ENCODE measurements at regions not wholly inside any gene's neighbourhood (a gene's known extent, or its start where the extent isn't known, plus 50 kb on each side); places are given as distances from the start of the nearest gene placed in this dataset.

DNA sequence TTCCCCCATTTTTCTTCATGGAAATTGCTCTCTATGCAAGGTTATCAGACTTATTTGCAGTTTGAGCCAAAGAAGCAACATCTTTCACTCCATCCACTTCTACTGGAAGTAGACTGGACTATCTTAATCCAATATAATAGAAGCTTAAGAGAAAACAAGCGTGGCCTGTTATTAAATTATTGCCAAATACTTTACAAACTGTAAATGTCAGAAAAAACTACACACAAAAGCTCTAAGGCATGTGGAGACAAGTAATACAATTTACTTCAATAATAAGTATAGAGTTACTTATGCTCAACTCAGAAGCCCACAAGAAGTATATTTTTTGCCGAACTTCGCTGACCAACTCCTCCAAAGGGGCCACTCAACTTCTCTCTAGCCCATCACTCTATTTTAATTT is 120.3 kb downstream of the BDH1 start:
- TF ChIP-seq, protein P1, sequence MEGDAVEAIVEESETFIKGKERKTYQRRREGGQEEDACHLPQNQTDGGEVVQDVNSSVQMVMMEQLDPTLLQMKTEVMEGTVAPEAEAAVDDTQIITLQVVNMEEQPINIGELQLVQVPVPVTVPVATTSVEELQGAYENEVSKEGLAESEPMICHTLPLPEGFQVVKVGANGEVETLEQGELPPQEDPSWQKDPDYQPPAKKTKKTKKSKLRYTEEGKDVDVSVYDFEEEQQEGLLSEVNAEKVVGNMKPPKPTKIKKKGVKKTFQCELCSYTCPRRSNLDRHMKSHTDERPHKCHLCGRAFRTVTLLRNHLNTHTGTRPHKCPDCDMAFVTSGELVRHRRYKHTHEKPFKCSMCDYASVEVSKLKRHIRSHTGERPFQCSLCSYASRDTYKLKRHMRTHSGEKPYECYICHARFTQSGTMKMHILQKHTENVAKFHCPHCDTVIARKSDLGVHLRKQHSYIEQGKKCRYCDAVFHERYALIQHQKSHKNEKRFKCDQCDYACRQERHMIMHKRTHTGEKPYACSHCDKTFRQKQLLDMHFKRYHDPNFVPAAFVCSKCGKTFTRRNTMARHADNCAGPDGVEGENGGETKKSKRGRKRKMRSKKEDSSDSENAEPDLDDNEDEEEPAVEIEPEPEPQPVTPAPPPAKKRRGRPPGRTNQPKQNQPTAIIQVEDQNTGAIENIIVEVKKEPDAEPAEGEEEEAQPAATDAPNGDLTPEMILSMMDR (conservative IDR thresholded peaks at IDR 0.05 in 1 of 2, IDR thresholded peaks at IDR 0.05 in 1 of 2; ENCODE audit: low read depth in 1 of 2, low read length in 2 of 2) = no peak
- TF ChIP-seq EZH2 (IDR thresholded peaks at IDR 0.05; ENCODE audit: low read length, missing control alignments) = no peak

All from fibroblast of lung (primary cell).